Fibroblast of lung (primary cell): ENCODE measurements at regions not wholly inside any gene's neighbourhood (a gene's known extent, or its start where the extent isn't known, plus 50 kb on each side); places are given as distances from the start of the nearest gene placed in this dataset.

Experiments
- EZH2 ChIP-seq: IDR thresholded peaks from 2 replicates; pipeline ENCODE4 v1.5.1; 2012; ENCODE audit warnings: low read length, control low read depth, mild to moderate bottlenecking; ENCODE audit errors: missing control alignments
- TF ChIP-seq, protein P1 (sequence below), 2 donors: IDR thresholded peaks in 1 of 2; conservative IDR thresholded peaks in 1 of 2; 1 replicate in 1 of 2; 2 replicates in 1 of 2; pipeline ENCODE4 v1.5.1; 2011 to 2012; ENCODE audit warnings: low read length in 2 of 2, control low read depth in 1 of 2, inconsistent platforms in 1 of 2, low read depth in 1 of 2, mild to moderate bottlenecking in 1 of 2

DNA sequence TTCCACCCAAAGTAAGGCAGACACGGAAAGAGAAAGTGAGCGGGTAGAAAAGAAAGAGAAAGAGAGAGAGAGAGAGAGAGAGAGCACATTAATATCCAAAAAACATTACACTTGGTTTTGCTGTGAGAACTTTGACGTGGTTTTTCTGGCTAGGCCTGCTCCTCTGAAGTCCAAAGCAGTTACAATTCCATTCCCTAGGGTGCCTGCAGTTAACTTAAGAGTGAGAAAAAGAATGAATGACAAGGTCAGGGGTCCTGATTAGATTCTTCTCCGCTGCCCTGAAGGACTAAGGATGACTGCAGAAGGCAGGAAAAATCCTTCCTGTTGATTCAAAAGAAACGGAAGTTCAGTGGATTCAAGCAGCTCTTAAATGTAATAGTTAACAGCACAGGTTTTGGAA is 589.8 kb downstream of the PRELID2 start:
- TF ChIP-seq, protein P1, sequence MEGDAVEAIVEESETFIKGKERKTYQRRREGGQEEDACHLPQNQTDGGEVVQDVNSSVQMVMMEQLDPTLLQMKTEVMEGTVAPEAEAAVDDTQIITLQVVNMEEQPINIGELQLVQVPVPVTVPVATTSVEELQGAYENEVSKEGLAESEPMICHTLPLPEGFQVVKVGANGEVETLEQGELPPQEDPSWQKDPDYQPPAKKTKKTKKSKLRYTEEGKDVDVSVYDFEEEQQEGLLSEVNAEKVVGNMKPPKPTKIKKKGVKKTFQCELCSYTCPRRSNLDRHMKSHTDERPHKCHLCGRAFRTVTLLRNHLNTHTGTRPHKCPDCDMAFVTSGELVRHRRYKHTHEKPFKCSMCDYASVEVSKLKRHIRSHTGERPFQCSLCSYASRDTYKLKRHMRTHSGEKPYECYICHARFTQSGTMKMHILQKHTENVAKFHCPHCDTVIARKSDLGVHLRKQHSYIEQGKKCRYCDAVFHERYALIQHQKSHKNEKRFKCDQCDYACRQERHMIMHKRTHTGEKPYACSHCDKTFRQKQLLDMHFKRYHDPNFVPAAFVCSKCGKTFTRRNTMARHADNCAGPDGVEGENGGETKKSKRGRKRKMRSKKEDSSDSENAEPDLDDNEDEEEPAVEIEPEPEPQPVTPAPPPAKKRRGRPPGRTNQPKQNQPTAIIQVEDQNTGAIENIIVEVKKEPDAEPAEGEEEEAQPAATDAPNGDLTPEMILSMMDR (conservative IDR thresholded peaks at IDR 0.05 in 1 of 2, IDR thresholded peaks at IDR 0.05 in 1 of 2; ENCODE audit: low read depth in 1 of 2, low read length in 2 of 2), result no peak
- no peak for TF ChIP-seq EZH2
